SU-DHL-6 (cell line): ENCODE measurements at regions not wholly inside any gene's neighbourhood (a gene's known extent, or its start where the extent isn't known, plus 50 kb on each side); places are given as distances from the start of the nearest gene placed in this dataset.

Source experiments
- H2AFZ ChIP-seq: fragments of 200-600 bp; sonication (generic); 2 replicates; pipeline ENCODE4 v1.6.1; 2014; ENCODE audit warnings: low read depth, mild to moderate bottlenecking, moderate library complexity, mixed read lengths, antibody characterized with exemption, low read length; ENCODE audit not compliant: severe bottlenecking
- H3F3A ChIP-seq: fragments of 200-600 bp; shearing (Covaris generic); 2 replicates; pipeline ENCODE4 v1.6.0; 2016; ENCODE audit warnings: antibody characterized with exemption, mild to moderate bottlenecking; ENCODE audit not compliant: insufficient read depth
- H3K27ac ChIP-seq: fragments of 200-600 bp; sonication (generic); 2 replicates; pipeline ENCODE4 v1.5.1; 2016; ENCODE audit warnings: low read depth, mild to moderate bottlenecking, low read length, moderate library complexity, mixed read lengths
- H3K27me3 ChIP-seq: fragments of 200-600 bp; sonication (generic), shearing (Covaris generic); 2 replicates; pipeline ENCODE4 v1.6.0; 2014; ENCODE audit warnings: mild to moderate bottlenecking, low read length
- H3K36me3 ChIP-seq: fragments of 200-600 bp; sonication (generic); 2 replicates; pipeline ENCODE4 v1.6.1; 2014; ENCODE audit warnings: mild to moderate bottlenecking, low read length, mixed read lengths
- H3K4me2 ChIP-seq: fragments of 300-600, 200-600 bp; shearing (Covaris generic), sonication (generic); 2 replicates; pipeline ENCODE4 v1.6.0; 2014; ENCODE audit warnings: low read length, low read depth, mild to moderate bottlenecking; ENCODE audit not compliant: poor library complexity, severe bottlenecking
- H3K4me3 ChIP-seq: fragments of 200-600 bp; sonication (generic); 2 replicates; pipeline ENCODE4 v1.5.1; 2014; ENCODE audit warnings: antibody characterized with exemption, low read length, mild to moderate bottlenecking, mixed read lengths; ENCODE audit not compliant: insufficient read depth, poor library complexity, severe bottlenecking
- H3K79me2 ChIP-seq: fragments of 200-600 bp; sonication (generic); 2 replicates; pipeline ENCODE4 v1.6.1; 2014; ENCODE audit warnings: mild to moderate bottlenecking, low read length, moderate library complexity; ENCODE audit not compliant: insufficient read depth
- H3K9ac ChIP-seq: fragments of 200-600 bp; sonication (generic); 2 replicates; pipeline ENCODE4 v1.7.0; 2014; ENCODE audit warnings: mild to moderate bottlenecking, low read length
- H3K9me2 ChIP-seq: fragments of 200-600 bp; sonication (generic); replicated peaks from 2 replicates; pipeline ENCODE4 v1.6.1; 2014; ENCODE audit warnings: low read length; ENCODE audit not compliant: insufficient read depth
- H3K9me3 ChIP-seq: fragments of 200-600 bp; sonication (generic); 2 replicates; pipeline ENCODE4 v1.6.1; 2014; ENCODE audit warnings: low read length, mixed read lengths; ENCODE audit not compliant: insufficient read depth
- H4K20me1 ChIP-seq: fragments of 200-600 bp; sonication (generic); 2 replicates; pipeline ENCODE4 v1.6.1; 2014; ENCODE audit warnings: low read depth, mild to moderate bottlenecking, antibody characterized with exemption, low read length, moderate library complexity, mixed read lengths
- CTCF ChIP-seq: fragments of 200-600 bp; sonication (generic); IDR thresholded peaks from one replicate; pipeline ENCODE4 v1.5.1; 2017; ENCODE audit warnings: antibody characterized with exemption, mild to moderate bottlenecking, low read length, moderate library complexity; ENCODE audit not compliant: insufficient read depth, poor library complexity, severe bottlenecking
- EZH2phosphoT487 ChIP-seq: fragments of 200-600 bp; sonication (generic), shearing (Covaris generic); conservative IDR thresholded peaks from 2 replicates; pipeline ENCODE4 v1.6.1; 2018; ENCODE audit warnings: mild to moderate bottlenecking, antibody characterized with exemption, low read length, moderate library complexity, mixed read lengths

GRCh38 chr6:115717062-115717461 lies 343.6 kb downstream of the FRK start:
- Histone ChIP-seq H3K4me2 (no peak overlapping the region), H2AFZ (no peak overlapping the region), H3K27me3 (no peaks in the 10 kb centered on the region), H3K9ac (no peak overlapping the region), H3F3A (no peaks in the 10 kb centered on the region), H3K79me2 (no peaks in the 10 kb centered on the region), H3K4me3 (no peak overlapping the region), H3K9me2 (no peaks in the 10 kb centered on the region), H3K36me3 (no peaks in the 10 kb centered on the region), H4K20me1 (no peaks in the 10 kb centered on the region), H3K9me3 (no peaks in the 10 kb centered on the region), H3K27ac (no peak overlapping the region)
- TF ChIP-seq EZH2phosphoT487 (no peak), CTCF (no peak)

- Histone ChIP-seq H3K79me2 (no peaks in the 10 kb centered on the region), H3K36me3 (no peaks in the 10 kb centered on the region)
- TF ChIP-seq CTCF (no peak), EZH2phosphoT487 (no peak)
These were observed 348.3 kb downstream of the FRK start for GRCh38 chr6:115712291-115712961.

GRCh38 chr6:115708850-115709249 lies 351.8 kb downstream of the FRK start:
- Histone ChIP-seq H3K9me3 (no peaks in the 10 kb centered on the region), H3K79me2 (no peaks in the 10 kb centered on the region), H3K4me2 (no peak overlapping the region), H3K9me2 (no peaks in the 10 kb centered on the region), H4K20me1 (no peaks in the 10 kb centered on the region), H2AFZ (no peak overlapping the region), H3K4me3 (no peak overlapping the region), H3F3A (no peaks in the 10 kb centered on the region), H3K27ac (no peak overlapping the region), H3K9ac (no peak overlapping the region), H3K27me3 (no peaks in the 10 kb centered on the region), H3K36me3 (no peaks in the 10 kb centered on the region)
- TF ChIP-seq CTCF, result no peak
- no peak for TF ChIP-seq EZH2phosphoT487

More at GRCh38 chr6:115712291-115712961, 348.3 kb downstream of the FRK start:
- Histone ChIP-seq H3K9me3 (no peaks in the 10 kb centered on the region), H3K9ac (no peak overlapping the region), H3F3A (no peaks in the 10 kb centered on the region), H4K20me1 (no peaks in the 10 kb centered on the region), H3K4me3 (no peak overlapping the region), H3K9me2 (no peaks in the 10 kb centered on the region), H3K27ac (no peak overlapping the region), H2AFZ (no peak overlapping the region), H3K4me2 (no peak overlapping the region), H3K27me3 (no peaks in the 10 kb centered on the region)
